ENCODE measurements at regions not wholly inside any gene's neighbourhood (a gene's known extent, or its start where the extent isn't known, plus 50 kb on each side); places are given as distances from the start of the nearest gene placed in this dataset.

GRCh38 chr15:81899024-81899423 lies 146.8 kb downstream of the MEX3B start:
- no peaks in the 10 kb centered on the region for H3K9me3 Mint-ChIP-seq
- no peak for DNase-seq (ENCODE audit: low read depth, low spot score)
- peaks cover 2% of the 10 kb centered on the region for H3K36me3 Mint-ChIP-seq (ENCODE audit: low read depth)
- H3K4me1 Mint-ChIP-seq: peaks cover 5% of the 10 kb centered on the region
- no peaks in the 10 kb centered on the region for H3K27me3 Mint-ChIP-seq (ENCODE audit: low read depth)
- no peak overlapping the region for H3K27ac Mint-ChIP-seq (ENCODE audit: unreplicated experiment)
- no peak overlapping the region for H3K4me3 Mint-ChIP-seq
- TF ChIP-seq CTCF (conservative IDR thresholded peaks at IDR 0.05): no peak

- H3K9me3 Mint-ChIP-seq: no peaks in the 10 kb centered on the region
- peaks cover 2% of the 10 kb centered on the region for H3K36me3 Mint-ChIP-seq (ENCODE audit: low read depth)
- no peak for DNase-seq (ENCODE audit: low read depth, low spot score)
- H3K27me3 Mint-ChIP-seq (ENCODE audit: low read depth): no peaks in the 10 kb centered on the region
- no peak overlapping the region for H3K27ac Mint-ChIP-seq (ENCODE audit: unreplicated experiment)
- TF ChIP-seq CTCF (conservative IDR thresholded peaks at IDR 0.05): no peak
- H3K4me1 Mint-ChIP-seq: peaks cover 5% of the 10 kb centered on the region
- H3K4me3 Mint-ChIP-seq: no peak overlapping the region
These were observed 148.7 kb downstream of the MEX3B start for GRCh38 chr15:81897057-81897677.

GRCh38 chr15:81896356-81896755 lies 149.5 kb downstream of the MEX3B start:
- Mint-ChIP-seq H3K4me1 (peaks cover 5% of the 10 kb centered on the region), H3K36me3 (ENCODE audit: low read depth) (no peaks in the 10 kb centered on the region), H3K27me3 (ENCODE audit: low read depth) (no peaks in the 10 kb centered on the region), H3K9me3 (no peaks in the 10 kb centered on the region), H3K4me3 (no peak overlapping the region), H3K27ac (ENCODE audit: unreplicated experiment) (no peak overlapping the region)
- DNase-seq (ENCODE audit: low read depth, low spot score): no peak
- no peak for TF ChIP-seq CTCF (conservative IDR thresholded peaks at IDR 0.05)

GRCh38 chr15:81895723-81896122 lies 150.1 kb downstream of the MEX3B start:
- Mint-ChIP-seq H3K36me3 (ENCODE audit: low read depth) (no peaks in the 10 kb centered on the region), H3K4me1 (peaks cover 5% of the 10 kb centered on the region), H3K4me3 (no peak overlapping the region), H3K9me3 (no peaks in the 10 kb centered on the region), H3K27me3 (ENCODE audit: low read depth) (no peaks in the 10 kb centered on the region), H3K27ac (ENCODE audit: unreplicated experiment) (no peak overlapping the region)
- no peak for TF ChIP-seq CTCF (conservative IDR thresholded peaks at IDR 0.05)
- DNase-seq (ENCODE audit: low read depth, low spot score): no peak

- Mint-ChIP-seq H3K27me3 (ENCODE audit: low read depth) (no peaks in the 10 kb centered on the region), H3K4me1 (peaks cover 1% of the 10 kb centered on the region), H3K9me3 (no peaks in the 10 kb centered on the region), H3K27ac (ENCODE audit: unreplicated experiment) (no peak overlapping the region), H3K36me3 (ENCODE audit: low read depth) (no peaks in the 10 kb centered on the region), H3K4me3 (no peak overlapping the region)
- DNase-seq (ENCODE audit: low read depth, low spot score): no peak
- TF ChIP-seq CTCF (conservative IDR thresholded peaks at IDR 0.05): no peak
These were observed 151.8 kb downstream of the MEX3B start for GRCh38 chr15:81894061-81894460.

Data from neural crest cell (in vitro differentiated cells).